ENCODE measurements at regions not wholly inside any gene's neighbourhood (a gene's known extent, or its start where the extent isn't known, plus 50 kb on each side); places are given as distances from the start of the nearest gene placed in this dataset.

- TF ChIP-seq CTCF (conservative IDR thresholded peaks at IDR 0.05; ENCODE audit: low read depth, low read length) (no peak), EZH2 (IDR thresholded peaks at IDR 0.05; ENCODE audit: borderline replicate concordance, low read depth, low read length, poor library complexity, severe bottlenecking) (no peak)
These were observed 84.5 kb upstream of the TLK1 start for GRCh38 chr2:171244970-171245782.

Measured in A673 (cell line).